ENCODE measurements at regions not wholly inside any gene's neighbourhood (a gene's known extent, or its start where the extent isn't known, plus 50 kb on each side); places are given as distances from the start of the nearest gene placed in this dataset.

GRCh38 chr2:224325941-224326340 is 76.0 kb downstream of the FAM124B start:
- DNase-seq (ENCODE audit: low read depth) = no peak

GRCh38 chr2:224324604-224325003 is 77.3 kb downstream of the FAM124B start:
- DNase-seq (ENCODE audit: low read depth) = no peak

GRCh38 chr2:224320660-224321059 is 81.2 kb downstream of the FAM124B start:
- DNase-seq (ENCODE audit: low read depth) = no peak

- no peak for DNase-seq (ENCODE audit: low read depth)
Observed at GRCh38 chr2:224319750-224320149, 82.2 kb downstream of the FAM124B start.

GRCh38 chr2:224312741-224313140 is 89.2 kb downstream of the FAM124B start:
- DNase-seq (ENCODE audit: low read depth) = no peak

- DNase-seq (ENCODE audit: low read depth) = peak; percentile 12
Observed at GRCh38 chr2:224310943-224311625, 90.8 kb downstream of the FAM124B start.

- no peak for DNase-seq (ENCODE audit: low read depth)
Observed at GRCh38 chr2:224309176-224309575, 92.7 kb downstream of the FAM124B start.

GRCh38 chr2:224308272-224308911 is 93.5 kb downstream of the FAM124B start:
- no peak for DNase-seq (ENCODE audit: low read depth)

- no peak for DNase-seq (ENCODE audit: low read depth)
Observed at GRCh38 chr2:224302952-224303351, 99.0 kb downstream of the FAM124B start.

GRCh38 chr2:224293976-224294375 is 107.9 kb downstream of the FAM124B start:
- DNase-seq (ENCODE audit: low read depth) = no peak

- no peak for DNase-seq (ENCODE audit: low read depth)
Observed at GRCh38 chr2:224287531-224287930, 114.4 kb downstream of the FAM124B start.

GRCh38 chr2:224286923-224287322 is 115.0 kb downstream of the FAM124B start:
- DNase-seq (ENCODE audit: low read depth) = no peak

- DNase-seq (ENCODE audit: low read depth) = no peak
Observed at GRCh38 chr2:224284134-224284946, 117.6 kb downstream of the FAM124B start.

- DNase-seq (ENCODE audit: low read depth) = no peak
Observed at GRCh38 chr2:224283466-224283965, 118.4 kb downstream of the FAM124B start.

GRCh38 chr2:224281374-224281773 is 120.5 kb downstream of the FAM124B start:
- DNase-seq (ENCODE audit: low read depth) = no peak

- peak; percentile 27 for DNase-seq (ENCODE audit: low read depth)
Observed at GRCh38 chr2:224278531-224278930, 123.4 kb downstream of the FAM124B start.

- DNase-seq (ENCODE audit: low read depth) = no peak
Observed at GRCh38 chr2:224276251-224276650, 125.7 kb downstream of the FAM124B start.

GRCh38 chr2:224272237-224272910 is 129.5 kb downstream of the FAM124B start:
- DNase-seq (ENCODE audit: low read depth) = no peak

GRCh38 chr2:224271617-224272236 is 130.2 kb downstream of the FAM124B start:
- no peak for DNase-seq (ENCODE audit: low read depth)

GRCh38 chr2:224268441-224268840 is 133.5 kb downstream of the FAM124B start:
- peak; percentile 92 for DNase-seq (ENCODE audit: low read depth)

GRCh38 chr2:224264259-224264658 is 137.6 kb downstream of the FAM124B start:
- no peak for DNase-seq (ENCODE audit: low read depth)

GRCh38 chr2:224263571-224264043 is 138.3 kb downstream of the FAM124B start:
- DNase-seq (ENCODE audit: low read depth) = peak; percentile 14
